ENCODE measurements at regions not wholly inside any gene's neighbourhood (a gene's known extent, or its start where the extent isn't known, plus 50 kb on each side); places are given as distances from the start of the nearest gene placed in this dataset.

DNA sequence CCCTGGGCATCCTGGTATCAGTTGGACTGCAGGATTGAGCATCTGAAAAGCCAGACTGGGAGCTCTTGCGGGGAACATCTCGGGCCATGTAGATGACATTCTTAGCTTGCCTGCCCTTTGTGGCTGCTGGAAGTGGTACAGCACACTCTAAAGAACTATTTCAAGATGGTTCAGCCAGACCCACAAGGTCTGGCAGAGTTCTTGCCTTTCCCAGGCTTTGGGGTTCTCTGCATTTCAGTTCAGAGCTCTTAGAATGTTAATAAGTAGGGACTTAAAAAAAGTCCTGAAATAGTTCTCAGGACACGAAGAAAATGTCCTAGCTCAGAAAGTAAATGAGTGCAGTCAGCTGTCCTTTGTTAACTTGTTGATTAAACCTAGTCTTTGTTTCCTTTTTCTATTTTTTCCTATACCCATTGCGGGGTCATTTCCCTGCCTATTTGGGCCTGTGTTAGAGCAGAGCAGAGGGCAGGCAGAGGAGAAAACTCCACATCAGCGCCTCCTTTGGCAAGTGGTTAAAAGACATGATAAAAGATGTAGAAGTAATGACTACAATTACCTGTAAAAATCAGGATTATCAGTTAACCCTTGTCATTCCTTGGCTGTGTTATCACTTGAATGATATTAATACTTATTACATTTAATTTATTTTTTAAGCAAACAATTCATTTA, 291.5 kb downstream of the ZSWIM6 start:
- DNase-seq: no peak

DNA sequence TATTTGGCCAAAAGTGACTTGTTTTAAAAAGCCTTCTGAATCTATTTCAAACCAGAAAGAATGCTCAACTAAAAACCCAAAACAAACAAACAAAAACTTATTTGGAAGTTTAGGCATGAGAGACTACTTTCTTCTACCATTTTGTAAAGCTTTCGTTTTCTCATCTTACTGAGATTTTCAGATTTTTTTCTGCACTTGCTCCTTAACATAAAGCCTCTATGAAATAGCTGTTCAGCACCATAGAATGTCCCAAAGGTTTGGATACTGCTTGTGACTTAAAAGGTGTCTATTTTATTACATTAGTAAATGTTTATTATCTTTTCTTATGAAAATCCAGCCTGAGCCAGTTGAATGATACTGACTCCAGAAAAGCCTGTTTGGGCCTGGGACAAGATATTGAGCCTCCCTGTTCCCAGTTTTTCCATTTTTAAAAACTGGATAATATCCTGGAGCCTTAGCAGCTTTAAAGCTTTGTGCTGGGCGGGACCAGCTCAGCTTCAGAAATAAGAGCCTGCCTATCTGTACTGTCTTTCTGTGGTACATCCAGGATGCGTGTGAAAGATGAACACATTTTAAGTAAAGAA, 292.6 kb downstream of the ZSWIM6 start:
- DNase-seq: no peak

DNA sequence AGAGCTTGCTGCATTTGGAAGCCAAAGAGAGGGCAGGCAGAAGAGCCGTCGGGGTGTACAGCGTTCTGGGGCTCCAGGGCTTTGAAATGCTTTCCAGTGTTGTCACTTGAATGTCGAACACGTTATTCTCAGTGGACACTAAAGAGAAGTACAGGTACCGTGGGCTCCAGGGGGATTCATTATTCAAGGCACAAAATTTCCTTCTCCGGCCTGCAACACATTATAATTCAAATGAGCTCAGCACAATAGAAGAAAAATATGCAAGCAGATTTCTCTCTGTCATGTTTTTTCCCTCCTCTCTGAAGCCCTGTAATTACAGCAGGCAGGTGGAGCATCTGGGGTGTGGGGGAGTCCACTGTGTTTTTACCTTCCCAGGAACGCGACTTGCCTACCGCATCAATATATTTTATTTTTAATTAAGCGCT, 293.1 kb downstream of the ZSWIM6 start:
- DNase-seq: no peak

DNA sequence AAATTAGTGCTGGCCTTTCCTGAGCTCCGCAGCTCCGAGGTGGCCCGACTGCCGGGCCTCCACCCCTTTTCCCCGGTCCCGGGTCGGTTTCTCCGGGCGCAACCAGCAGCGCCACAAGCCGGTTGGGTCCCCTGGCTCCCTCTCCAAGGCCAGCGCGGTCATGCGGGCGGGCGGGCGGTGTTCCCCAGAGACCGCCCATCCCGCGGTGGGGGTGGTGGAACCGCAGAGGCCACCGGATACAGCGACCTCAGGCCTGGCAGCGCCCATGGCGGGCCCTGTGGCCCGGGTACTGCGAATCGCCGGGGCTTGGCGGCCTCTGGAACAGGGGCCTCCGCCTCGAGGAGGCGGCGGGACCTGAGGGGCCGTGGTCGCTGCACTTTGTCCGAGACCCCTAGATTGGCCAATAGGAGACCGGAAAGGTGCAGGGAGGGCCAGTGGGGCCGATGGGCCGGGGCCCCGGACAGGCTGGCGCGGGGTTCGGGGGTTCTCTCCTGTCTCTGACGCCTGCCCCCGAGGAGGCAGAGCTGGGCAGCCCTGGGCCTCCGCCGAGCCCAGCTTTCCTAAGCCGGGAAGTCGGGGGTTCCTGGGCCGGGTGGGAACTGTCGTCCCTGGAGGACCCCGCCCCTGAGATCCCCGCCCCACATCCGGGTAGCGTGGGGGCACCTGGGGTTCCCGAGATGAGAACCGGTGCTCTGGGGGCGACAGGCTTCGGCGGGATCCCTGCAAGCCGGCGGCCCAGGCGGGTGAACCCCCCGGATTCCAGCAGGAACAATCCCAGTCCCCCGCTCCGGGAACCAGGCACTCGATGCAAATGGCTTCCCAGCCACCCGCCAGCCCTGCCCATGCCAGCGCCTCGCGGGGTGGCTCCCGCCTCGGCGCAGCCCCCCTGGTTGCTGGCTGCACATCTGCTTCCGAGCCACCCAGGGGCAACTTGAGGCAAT, 293.9 kb downstream of the ZSWIM6 start:
- no peak for DNase-seq

DNA sequence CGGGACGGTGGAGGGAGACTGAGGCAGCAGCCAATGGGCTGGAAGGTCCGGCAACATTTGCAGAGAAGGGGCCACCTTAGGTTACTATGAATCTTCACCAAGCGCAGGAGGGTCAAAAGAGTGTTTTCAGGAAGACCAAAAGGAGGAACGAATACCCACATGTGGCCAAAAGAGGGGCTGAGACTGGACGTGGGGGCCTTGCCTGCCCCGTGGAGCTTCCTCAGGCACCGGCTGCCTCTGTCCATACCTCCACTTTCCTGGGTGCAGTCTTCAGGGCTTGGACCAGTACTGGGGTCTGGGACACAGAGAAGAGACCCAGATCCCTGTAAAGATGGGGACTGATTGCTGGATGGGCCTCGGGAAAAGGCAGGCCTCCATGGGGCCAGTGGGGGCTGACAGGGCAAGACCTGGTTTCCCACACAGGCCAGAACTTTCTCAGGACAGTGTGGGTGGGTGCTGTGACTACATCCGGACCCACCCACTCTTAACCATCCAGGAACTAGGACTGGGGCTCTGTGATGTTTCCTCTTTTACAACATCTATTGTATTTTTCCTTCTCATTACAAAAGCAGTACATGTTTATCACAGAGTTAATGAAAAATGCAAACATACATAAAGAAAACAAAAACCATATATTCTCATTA, 294.7 kb downstream of the ZSWIM6 start:
- no peak for DNase-seq

- no peak for DNase-seq
Observed at GRCh38 chr5:61627531-61627930, 295.5 kb downstream of the ZSWIM6 start.

GRCh38 chr5:61630908-61631307, 298.9 kb downstream of the ZSWIM6 start:
- DNase-seq: no peak

DNA sequence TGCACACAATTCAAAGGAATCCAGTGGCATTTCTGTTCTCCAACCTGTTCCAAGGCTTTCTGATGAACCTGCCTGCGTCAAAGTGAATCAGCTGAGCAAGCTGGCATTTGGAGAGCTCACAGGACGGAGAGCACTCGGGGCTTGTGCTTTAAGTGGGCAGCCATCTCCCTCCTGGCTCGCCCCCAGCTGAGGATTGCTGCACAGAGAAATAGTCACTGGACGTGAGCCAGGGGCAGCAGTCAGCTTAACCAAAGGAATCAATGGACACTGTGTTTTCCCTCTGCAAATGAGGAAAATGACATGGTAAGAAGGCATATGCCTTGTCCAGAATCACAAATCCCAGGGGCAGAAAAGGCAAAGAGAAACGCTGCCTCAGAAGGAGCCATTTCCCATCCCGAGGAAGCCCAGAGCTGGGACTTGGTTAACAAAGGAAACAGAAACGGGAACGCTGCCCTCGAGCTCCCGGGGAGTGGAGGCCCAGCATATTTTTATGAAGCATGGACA, 299.4 kb downstream of the ZSWIM6 start:
- no peak for DNase-seq

GRCh38 chr5:61632064-61632463, 300.0 kb downstream of the ZSWIM6 start:
- no peak for DNase-seq

- DNase-seq: no peak
Observed at GRCh38 chr5:61635271-61635670, 303.2 kb downstream of the ZSWIM6 start.

DNA sequence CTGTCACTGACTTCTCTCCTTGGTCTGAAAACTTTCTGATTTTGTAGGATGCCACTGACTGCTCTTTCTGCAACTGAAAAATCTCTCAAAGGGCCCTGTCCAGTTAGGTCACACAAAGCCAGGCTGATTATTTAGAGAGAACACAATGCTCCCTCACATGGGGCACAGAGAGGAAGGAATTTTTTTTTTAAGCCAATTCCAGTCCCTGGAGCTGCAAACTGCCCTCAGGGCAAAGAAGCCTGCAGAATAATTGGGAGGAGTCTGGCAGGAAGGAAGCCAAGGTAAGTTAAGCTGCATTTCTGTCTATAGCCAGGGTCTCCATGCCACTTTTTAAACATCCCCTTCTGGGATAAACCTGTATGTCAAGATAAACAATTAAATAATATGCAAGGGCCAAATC, 305.5 kb downstream of the ZSWIM6 start:
- DNase-seq: no peak

DNA sequence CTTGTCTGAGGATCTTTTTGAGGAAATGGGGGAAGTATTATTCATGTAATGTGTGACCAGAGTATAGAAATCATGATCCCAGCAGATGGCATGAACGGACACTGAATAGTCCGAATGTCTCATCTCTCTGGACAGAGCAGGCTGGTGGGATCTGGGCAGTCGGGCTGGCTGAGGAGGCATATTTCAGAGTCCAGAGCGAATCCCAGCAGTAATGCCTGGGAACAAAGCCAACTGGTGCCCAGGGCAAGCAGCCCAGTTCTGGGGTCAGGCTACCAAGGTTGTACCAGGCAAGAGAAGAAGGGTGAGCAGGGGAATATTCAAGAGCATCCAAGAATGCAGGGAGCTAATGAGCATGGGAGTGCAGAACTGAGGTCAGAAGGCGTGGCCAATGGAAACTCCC, 306.4 kb downstream of the ZSWIM6 start:
- DNase-seq: no peak

- no peak for DNase-seq
Observed at GRCh38 chr5:61640179-61641021, 308.3 kb downstream of the ZSWIM6 start.

DNA sequence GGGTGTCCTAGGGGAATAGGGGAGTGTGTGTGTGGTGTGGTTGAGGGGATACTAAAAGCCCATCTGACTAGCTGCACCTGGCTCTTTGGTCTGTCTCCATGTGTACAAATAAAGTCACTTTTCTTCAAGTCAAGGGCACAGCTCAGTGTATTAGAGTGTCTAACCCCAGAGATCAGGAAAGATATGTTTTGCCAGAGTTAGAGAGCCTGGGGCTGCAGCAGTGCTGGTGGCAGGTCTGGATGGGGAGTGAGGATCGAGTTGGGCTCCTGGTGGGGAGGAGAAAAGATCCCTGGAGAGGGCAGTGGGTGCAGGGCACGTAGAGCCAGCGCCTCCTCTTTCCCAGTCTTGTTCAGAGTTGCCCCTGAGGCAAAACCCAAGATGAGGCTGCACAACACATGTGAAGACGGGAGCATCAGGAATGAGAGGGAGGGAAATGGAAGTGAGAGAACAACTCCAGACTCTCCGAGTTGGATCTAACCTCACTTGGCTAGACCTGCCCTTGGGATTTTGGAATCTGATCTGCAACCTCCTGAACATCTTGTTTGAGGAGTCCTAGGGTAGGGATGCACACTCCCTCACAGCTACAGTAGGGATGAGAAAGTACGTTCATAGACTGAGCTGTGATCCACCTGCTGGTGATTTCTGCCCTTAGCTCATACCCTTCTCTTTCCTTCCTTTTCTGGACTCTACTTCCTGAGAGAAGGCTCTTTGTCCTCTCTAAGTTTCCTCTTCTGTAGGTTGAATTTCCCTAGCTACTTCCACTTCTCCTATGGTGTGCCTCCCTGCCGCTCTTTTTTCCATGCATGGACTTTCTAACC, 309.9 kb downstream of the ZSWIM6 start:
- no peak for DNase-seq

DNA sequence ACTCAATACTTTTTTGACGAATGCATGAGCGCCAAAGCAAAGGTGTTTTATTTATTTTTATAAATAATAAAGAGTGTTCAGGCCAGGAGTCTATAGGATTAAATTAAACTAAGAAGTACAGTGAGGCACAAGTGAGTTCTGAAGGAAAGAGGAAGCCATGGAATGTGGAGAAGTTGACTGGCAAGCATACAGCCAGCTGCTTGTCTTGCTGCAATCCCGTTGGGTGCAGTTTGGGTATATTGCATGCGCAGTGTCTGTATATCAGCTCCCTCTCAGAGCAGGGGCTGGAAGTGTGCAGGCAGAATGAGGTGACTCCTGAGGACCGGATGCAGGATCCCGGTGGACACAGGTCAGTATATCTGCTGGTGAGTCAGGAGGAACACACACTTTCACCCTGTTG, 315.6 kb downstream of the ZSWIM6 start:
- no peak for DNase-seq

- DNase-seq: no peak
Observed at GRCh38 chr5:61649231-61649630, 317.2 kb downstream of the ZSWIM6 start.

GRCh38 chr5:61649971-61650370, 317.9 kb downstream of the ZSWIM6 start:
- no peak for DNase-seq

GRCh38 chr5:61650661-61651060, 318.6 kb downstream of the ZSWIM6 start:
- no peak for DNase-seq

- DNase-seq: no peak
Observed at GRCh38 chr5:61651195-61651594, 319.1 kb downstream of the ZSWIM6 start.

GRCh38 chr5:61652916-61653315, 320.9 kb downstream of the ZSWIM6 start:
- DNase-seq: no peak
